ENCODE measurements at regions not wholly inside any gene's neighbourhood (a gene's known extent, or its start where the extent isn't known, plus 50 kb on each side); places are given as distances from the start of the nearest gene placed in this dataset.
"Not testable (repeated sequence)": the region's sequence is repeated elsewhere in the genome, so short reads cannot be mapped to it uniquely, and the experiment has no call there.

DNA sequence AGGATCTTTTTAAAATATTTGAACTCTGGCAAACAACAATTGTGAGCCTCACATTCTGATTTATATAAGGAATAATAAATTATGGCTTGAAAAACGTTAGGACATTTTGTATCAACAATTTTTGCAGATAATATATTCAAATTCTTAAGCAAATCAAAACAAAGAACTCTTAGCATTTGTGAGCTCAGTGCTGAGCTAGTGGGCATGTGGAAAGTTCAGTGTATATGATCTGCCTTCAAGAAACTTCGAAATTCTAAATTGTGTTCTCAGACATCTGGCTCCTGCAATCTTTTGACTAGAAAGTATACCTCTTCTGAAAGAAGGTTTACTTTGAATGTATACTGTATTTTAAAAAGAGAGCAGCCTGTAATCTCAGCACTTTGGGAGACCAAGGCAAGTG lies 122.3 kb upstream of the NEIL3 start:
- WGBS (ENCODE audit: insufficient coverage) = no CpG with 5 or more reads among the region's 2 CpGs
- no peak for DNase-seq
- Histone ChIP-seq H3K4me1 (ENCODE audit: control extremely low read depth in 1 of 4, control insufficient read depth in 4 of 4, insufficient read depth in 4 of 4, low read length in 3 of 4) (no peaks in the 10 kb centered on the region), H3K27ac (ENCODE audit: insufficient read depth in 1 of 2, low read depth in 1 of 2, low read length in 2 of 2, poor library complexity in 1 of 2, severe bottlenecking in 2 of 2) (no peak overlapping the region), H3K27me3 (replicated peaks in 2 of 5; ENCODE audit: control insufficient read depth in 4 of 5, insufficient read depth in 5 of 5, low read length in 4 of 5) (no peaks in the 10 kb centered on the region), H3K9me3 (ENCODE audit: control extremely low read depth in 1 of 5, control insufficient read depth in 4 of 5, insufficient read depth in 2 of 5, low read depth in 1 of 5, low read length in 4 of 5) (no peaks in the 10 kb centered on the region), H3K36me3 (ENCODE audit: control insufficient read depth in 4 of 4, insufficient read depth in 4 of 4, low read length in 3 of 4) (no peaks in the 10 kb centered on the region), H3K4me3 (ENCODE audit: control insufficient read depth in 1 of 7, extremely low read depth in 1 of 7, insufficient read depth in 4 of 7, low read depth in 2 of 7, low read length in 6 of 7) (no peak overlapping the region)
- ChIA-PET CTCF (no interaction called here), POLR2A (no interaction called here)

DNA sequence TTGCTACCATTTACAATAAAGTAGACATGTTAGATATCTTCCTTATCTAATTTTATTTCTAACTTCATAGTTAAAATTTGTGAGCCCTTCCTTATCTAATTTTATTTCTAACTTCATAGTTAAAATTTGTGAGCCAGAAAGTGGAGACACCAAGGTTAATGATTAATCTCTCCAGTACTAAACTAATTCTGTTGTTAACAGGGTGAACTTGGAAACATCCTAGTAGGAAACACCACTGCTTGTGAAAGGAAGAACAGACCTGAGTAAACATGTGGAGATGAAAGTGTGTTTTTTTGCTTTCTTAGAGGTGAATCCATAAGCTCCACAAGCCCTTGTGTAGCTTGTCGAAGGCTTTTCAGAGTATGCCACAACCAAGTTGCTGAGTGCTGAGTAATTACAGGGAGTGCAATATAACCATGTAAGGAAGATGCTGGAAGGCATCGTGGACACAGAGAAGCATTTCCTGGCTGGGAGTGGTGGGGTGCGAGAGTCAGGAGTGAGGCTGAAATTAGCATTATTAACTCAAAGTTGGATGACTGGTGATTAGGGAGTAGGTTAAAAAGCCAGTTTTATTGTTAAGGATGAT lies 118.6 kb upstream of the NEIL3 start:
- WGBS (ENCODE audit: insufficient coverage) = 75% methylated on average over 3 of the region's 3 CpGs
- no peaks in the 10 kb centered on the region for H3K36me3 ChIP-seq (ENCODE audit: control insufficient read depth in 4 of 4, insufficient read depth in 4 of 4, low read length in 3 of 4)
- ChIA-PET POLR2A (no interaction called here), CTCF (no interaction called here)
- no peak overlapping the region for H3K4me3 ChIP-seq (ENCODE audit: control insufficient read depth in 1 of 7, extremely low read depth in 1 of 7, insufficient read depth in 4 of 7, low read depth in 2 of 7, low read length in 6 of 7)
- no peaks in the 10 kb centered on the region for H3K4me1 ChIP-seq (ENCODE audit: control extremely low read depth in 1 of 4, control insufficient read depth in 4 of 4, insufficient read depth in 4 of 4, low read length in 3 of 4)
- H3K9me3 ChIP-seq (ENCODE audit: control extremely low read depth in 1 of 5, control insufficient read depth in 4 of 5, insufficient read depth in 2 of 5, low read depth in 1 of 5, low read length in 4 of 5) = no peaks in the 10 kb centered on the region
- no peak for DNase-seq
- H3K27ac ChIP-seq (ENCODE audit: insufficient read depth in 1 of 2, low read depth in 1 of 2, low read length in 2 of 2, poor library complexity in 1 of 2, severe bottlenecking in 2 of 2) = no peak overlapping the region
- no peaks in the 10 kb centered on the region for H3K27me3 ChIP-seq (replicated peaks in 2 of 5; ENCODE audit: control insufficient read depth in 4 of 5, insufficient read depth in 5 of 5, low read length in 4 of 5)

- Histone ChIP-seq H3K9me3 (ENCODE audit: control extremely low read depth in 1 of 5, control insufficient read depth in 4 of 5, insufficient read depth in 2 of 5, low read depth in 1 of 5, low read length in 4 of 5) (no peaks in the 10 kb centered on the region), H3K4me1 (ENCODE audit: control extremely low read depth in 1 of 4, control insufficient read depth in 4 of 4, insufficient read depth in 4 of 4, low read length in 3 of 4) (no peaks in the 10 kb centered on the region), H3K4me3 (ENCODE audit: control insufficient read depth in 1 of 7, extremely low read depth in 1 of 7, insufficient read depth in 4 of 7, low read depth in 2 of 7, low read length in 6 of 7) (no peak overlapping the region), H3K27me3 (replicated peaks in 2 of 5; ENCODE audit: control insufficient read depth in 4 of 5, insufficient read depth in 5 of 5, low read length in 4 of 5) (no peaks in the 10 kb centered on the region), H3K27ac (ENCODE audit: insufficient read depth in 1 of 2, low read depth in 1 of 2, low read length in 2 of 2, poor library complexity in 1 of 2, severe bottlenecking in 2 of 2) (no peak overlapping the region), H3K36me3 (ENCODE audit: control insufficient read depth in 4 of 4, insufficient read depth in 4 of 4, low read length in 3 of 4) (no peaks in the 10 kb centered on the region)
- DNase-seq = no peak
- 100% methylated on average over 2 of the region's 4 CpGs for WGBS (ENCODE audit: insufficient coverage)
- CTCF ChIA-PET = no interaction called here
- POLR2A ChIA-PET = no interaction called here
Observed at GRCh38 chr4:177191586-177191985, 118.1 kb upstream of the NEIL3 start.

GRCh38 chr4:177191991-177192390 lies 117.7 kb upstream of the NEIL3 start:
- Histone ChIP-seq H3K4me1 (ENCODE audit: control extremely low read depth in 1 of 4, control insufficient read depth in 4 of 4, insufficient read depth in 4 of 4, low read length in 3 of 4) (no peaks in the 10 kb centered on the region), H3K4me3 (ENCODE audit: control insufficient read depth in 1 of 7, extremely low read depth in 1 of 7, insufficient read depth in 4 of 7, low read depth in 2 of 7, low read length in 6 of 7) (no peak overlapping the region), H3K27ac (ENCODE audit: insufficient read depth in 1 of 2, low read depth in 1 of 2, low read length in 2 of 2, poor library complexity in 1 of 2, severe bottlenecking in 2 of 2) (no peak overlapping the region), H3K27me3 (replicated peaks in 2 of 5; ENCODE audit: control insufficient read depth in 4 of 5, insufficient read depth in 5 of 5, low read length in 4 of 5) (no peaks in the 10 kb centered on the region), H3K36me3 (ENCODE audit: control insufficient read depth in 4 of 4, insufficient read depth in 4 of 4, low read length in 3 of 4) (no peaks in the 10 kb centered on the region), H3K9me3 (ENCODE audit: control extremely low read depth in 1 of 5, control insufficient read depth in 4 of 5, insufficient read depth in 2 of 5, low read depth in 1 of 5, low read length in 4 of 5) (no peaks in the 10 kb centered on the region)
- ChIA-PET CTCF (no interaction called here), POLR2A (no interaction called here)
- no peak for DNase-seq
- 98% methylated on average over 6 of the region's 7 CpGs for WGBS (ENCODE audit: insufficient coverage)

- H3K4me1 ChIP-seq (ENCODE audit: control extremely low read depth in 1 of 4, control insufficient read depth in 4 of 4, insufficient read depth in 4 of 4, low read length in 3 of 4); H3K4me3 ChIP-seq (ENCODE audit: control insufficient read depth in 1 of 7, extremely low read depth in 1 of 7, insufficient read depth in 4 of 7, low read depth in 2 of 7, low read length in 6 of 7); H3K9me3 ChIP-seq (ENCODE audit: control extremely low read depth in 1 of 5, control insufficient read depth in 4 of 5, insufficient read depth in 2 of 5, low read depth in 1 of 5, low read length in 4 of 5); CTCF ChIA-PET; H3K27me3 ChIP-seq (replicated peaks in 2 of 5; ENCODE audit: control insufficient read depth in 4 of 5, insufficient read depth in 5 of 5, low read length in 4 of 5); H3K36me3 ChIP-seq (ENCODE audit: control insufficient read depth in 4 of 4, insufficient read depth in 4 of 4, low read length in 3 of 4); DNase-seq; POLR2A ChIA-PET; H3K27ac ChIP-seq (ENCODE audit: insufficient read depth in 1 of 2, low read depth in 1 of 2, low read length in 2 of 2, poor library complexity in 1 of 2, severe bottlenecking in 2 of 2): not testable (repeated sequence)
- WGBS (ENCODE audit: insufficient coverage) = 97% methylated on average over 23 of the region's 47 CpGs
Observed at GRCh38 chr4:177193024-177193715, 116.5 kb upstream of the NEIL3 start.

- peaks cover 0 to 2% (median 0%) of the 10 kb centered on the region in 5 experiments for H3K9me3 ChIP-seq (ENCODE audit: control extremely low read depth in 1 of 5, control insufficient read depth in 4 of 5, insufficient read depth in 2 of 5, low read depth in 1 of 5, low read length in 4 of 5)
- H3K4me1 ChIP-seq (ENCODE audit: control extremely low read depth in 1 of 4, control insufficient read depth in 4 of 4, insufficient read depth in 4 of 4, low read length in 3 of 4) = no peaks in the 10 kb centered on the region
- H3K27ac ChIP-seq (ENCODE audit: insufficient read depth in 1 of 2, low read depth in 1 of 2, low read length in 2 of 2, poor library complexity in 1 of 2, severe bottlenecking in 2 of 2) = no peak overlapping the region
- H3K27me3 ChIP-seq (replicated peaks in 2 of 5; ENCODE audit: control insufficient read depth in 4 of 5, insufficient read depth in 5 of 5, low read length in 4 of 5) = no peaks in the 10 kb centered on the region
- H3K36me3 ChIP-seq (ENCODE audit: control insufficient read depth in 4 of 4, insufficient read depth in 4 of 4, low read length in 3 of 4) = no peaks in the 10 kb centered on the region
- no peak overlapping the region for H3K4me3 ChIP-seq (ENCODE audit: control insufficient read depth in 1 of 7, extremely low read depth in 1 of 7, insufficient read depth in 4 of 7, low read depth in 2 of 7, low read length in 6 of 7)
- WGBS (ENCODE audit: insufficient coverage) = 97% methylated on average over 5 of the region's 7 CpGs
- DNase-seq = no peak
- ChIA-PET CTCF (no interaction called here), POLR2A (no interaction called here)
Observed at GRCh38 chr4:177194906-177195305, 114.8 kb upstream of the NEIL3 start.

DNA sequence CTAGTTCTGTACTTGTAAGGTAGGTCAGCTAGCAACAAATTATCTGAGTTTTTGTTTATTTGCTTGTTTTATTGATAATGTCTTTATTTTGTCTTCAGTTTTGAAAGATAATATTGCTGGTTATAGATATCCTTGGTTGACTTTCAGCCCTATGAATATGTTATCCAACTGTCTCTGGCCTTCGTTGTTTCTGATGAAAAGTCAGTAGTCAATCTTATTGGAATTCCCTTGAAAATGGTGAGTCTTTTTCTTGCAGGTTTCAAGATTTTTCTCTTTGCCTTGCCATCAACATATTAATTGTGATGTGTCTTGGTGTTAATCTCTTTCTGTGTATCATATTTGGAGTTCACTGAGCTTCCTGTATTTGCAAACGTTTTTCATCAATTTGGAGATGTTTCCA lies 113.1 kb upstream of the NEIL3 start:
- no peaks in the 10 kb centered on the region for H3K27me3 ChIP-seq (replicated peaks in 2 of 5; ENCODE audit: control insufficient read depth in 4 of 5, insufficient read depth in 5 of 5, low read length in 4 of 5)
- ChIA-PET POLR2A (no interaction called here), CTCF (no interaction called here)
- DNase-seq = no peak
- H3K4me1 ChIP-seq (ENCODE audit: control extremely low read depth in 1 of 4, control insufficient read depth in 4 of 4, insufficient read depth in 4 of 4, low read length in 3 of 4) = no peaks in the 10 kb centered on the region
- H3K36me3 ChIP-seq (ENCODE audit: control insufficient read depth in 4 of 4, insufficient read depth in 4 of 4, low read length in 3 of 4) = no peaks in the 10 kb centered on the region
- WGBS (ENCODE audit: insufficient coverage) = 80% methylated on average over 2 of the region's 2 CpGs
- H3K4me3 ChIP-seq (ENCODE audit: control insufficient read depth in 1 of 7, extremely low read depth in 1 of 7, insufficient read depth in 4 of 7, low read depth in 2 of 7, low read length in 6 of 7) = no peak overlapping the region
- H3K9me3 ChIP-seq (ENCODE audit: control extremely low read depth in 1 of 5, control insufficient read depth in 4 of 5, insufficient read depth in 2 of 5, low read depth in 1 of 5, low read length in 4 of 5) = peaks cover 0 to 2% (median 0%) of the 10 kb centered on the region in 5 experiments
- no peak overlapping the region for H3K27ac ChIP-seq (ENCODE audit: insufficient read depth in 1 of 2, low read depth in 1 of 2, low read length in 2 of 2, poor library complexity in 1 of 2, severe bottlenecking in 2 of 2)

Measured in common myeloid progenitor, CD34-positive (primary cell).